BLaER1 (cell line): ENCODE measurements at regions not wholly inside any gene's neighbourhood (a gene's known extent, or its start where the extent isn't known, plus 50 kb on each side); places are given as distances from the start of the nearest gene placed in this dataset.

Source experiments
- H3K27ac ChIP-seq: shearing (Covaris generic); formaldehyde crosslinking; 2 replicates; pipeline ENCODE4 v1.8.1; 2022
- H3K27me3 ChIP-seq: shearing (Covaris generic); formaldehyde crosslinking; 2 replicates; pipeline ENCODE4 v1.8.1; 2022
- H3K36me3 ChIP-seq: shearing (Covaris generic); formaldehyde crosslinking; 2 replicates; pipeline ENCODE4 v1.8.1; 2022
- H3K4me1 ChIP-seq: shearing (Covaris generic); formaldehyde crosslinking; 2 replicates; pipeline ENCODE4 v1.8.1; 2022
- H3K4me2 ChIP-seq: shearing (Covaris generic); formaldehyde crosslinking; 2 replicates; pipeline ENCODE4 v1.8.1; 2022
- H3K4me3 ChIP-seq: shearing (Covaris generic); formaldehyde crosslinking; 2 replicates; pipeline ENCODE4 v1.8.1; 2022
- H3K9ac ChIP-seq: shearing (Covaris generic); formaldehyde crosslinking; 2 replicates; pipeline ENCODE4 v1.8.1; 2022
- H3K9me3 ChIP-seq: shearing (Covaris generic); formaldehyde crosslinking; 2 replicates; pipeline ENCODE4 v1.8.1; 2022
- H4K20me1 ChIP-seq: shearing (Covaris generic); formaldehyde crosslinking; 2 replicates; pipeline ENCODE4 v1.8.1; 2022
- Cebpa-rat ChIP-seq: shearing (Covaris generic); IDR thresholded peaks from 2 replicates; pipeline ENCODE4 v1.8.1; 2022

DNA sequence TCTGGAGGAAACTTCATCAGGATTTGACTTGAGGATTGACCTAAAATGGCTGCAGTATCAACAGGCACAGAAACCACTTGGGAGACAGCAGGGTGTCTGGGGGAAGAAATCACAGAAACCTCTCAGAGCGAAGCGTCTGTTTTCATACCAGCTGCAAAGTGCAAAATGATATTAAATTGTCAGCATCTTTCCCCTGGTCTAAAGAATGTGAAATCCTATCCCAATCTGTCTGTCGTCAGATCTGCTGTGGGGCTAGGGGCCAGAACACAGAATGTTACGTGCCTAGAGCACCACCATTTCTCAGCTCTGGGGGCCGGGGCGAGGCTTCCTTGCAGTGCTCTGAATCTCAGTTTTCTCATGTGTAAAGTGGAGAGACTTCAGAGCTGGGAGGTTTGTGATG, 54.1 kb upstream of the MYCN start:
- Histone ChIP-seq H3K27ac (no peak overlapping the region), H3K4me3 (no peak overlapping the region), H3K9me3 (no peaks in the 10 kb centered on the region), H3K4me2 (no peak overlapping the region), H3K36me3 (no peaks in the 10 kb centered on the region), H3K9ac (no peak overlapping the region), H3K27me3 (no peaks in the 10 kb centered on the region), H4K20me1 (no peaks in the 10 kb centered on the region), H3K4me1 (no peaks in the 10 kb centered on the region)
- no peak for TF ChIP-seq Cebpa-rat

GRCh38 chr2:15889442-15890123, 50.8 kb upstream of the MYCN start:
- Histone ChIP-seq H3K4me2 (no peak overlapping the region), H3K4me3 (no peak overlapping the region), H3K9ac (no peak overlapping the region), H3K4me1 (no peaks in the 10 kb centered on the region), H3K36me3 (no peaks in the 10 kb centered on the region), H3K9me3 (no peaks in the 10 kb centered on the region), H4K20me1 (no peaks in the 10 kb centered on the region), H3K27ac (no peak overlapping the region), H3K27me3 (no peaks in the 10 kb centered on the region)
- TF ChIP-seq Cebpa-rat, result no peak

DNA sequence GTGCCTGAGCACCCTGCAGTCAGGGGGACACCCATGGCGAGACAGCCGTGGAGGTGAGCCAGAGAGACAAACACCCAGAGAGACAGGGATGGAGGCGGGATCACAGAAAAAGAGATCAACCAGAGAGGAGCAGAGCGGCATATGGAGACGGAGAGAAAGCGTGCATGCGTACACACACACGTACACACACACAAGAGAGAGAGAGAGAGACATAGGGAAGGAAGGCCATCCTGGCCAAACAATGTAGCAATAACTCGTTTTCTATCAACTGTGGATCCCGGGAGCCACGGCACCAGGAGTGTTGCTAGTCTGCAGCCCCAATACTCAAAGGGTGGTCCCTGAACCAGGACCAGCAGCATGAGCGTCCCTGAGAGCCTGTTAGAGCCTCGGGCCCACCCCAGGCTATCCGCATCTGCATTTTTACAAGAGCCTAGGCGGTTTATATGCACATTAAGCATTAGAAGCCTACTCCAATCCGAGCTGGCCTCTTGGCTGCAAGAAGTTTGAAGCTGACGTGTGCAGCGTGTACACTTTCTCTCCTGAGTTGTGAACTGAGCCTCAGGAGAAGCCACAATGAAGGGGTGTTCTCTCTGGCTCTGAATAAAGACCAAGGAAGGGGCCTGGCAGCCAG, 50.1 kb upstream of the MYCN start:
- Histone ChIP-seq H3K27me3 (no peaks in the 10 kb centered on the region), H3K27ac (no peak overlapping the region), H3K9ac (no peak overlapping the region)

More for the DNA sequence above, 50.1 kb upstream of the MYCN start:
- Histone ChIP-seq H4K20me1 (no peaks in the 10 kb centered on the region), H3K4me1 (no peaks in the 10 kb centered on the region), H3K9me3 (no peaks in the 10 kb centered on the region), H3K4me2 (no peak overlapping the region), H3K36me3 (no peaks in the 10 kb centered on the region), H3K4me3 (no peak overlapping the region)
- no peak for TF ChIP-seq Cebpa-rat
